Tibial nerve (tissue), 4 donors: ENCODE measurements at regions not wholly inside any gene's neighbourhood (a gene's known extent, or its start where the extent isn't known, plus 50 kb on each side); places are given as distances from the start of the nearest gene placed in this dataset.
A peak's percentile ranks its signal among the peaks of the same experiment; 100 is the strongest.

Experiments
- DNase-seq, 2 donors: peaks; one replicate each; pipeline ENCODE4 v3.0.0-alpha.2; 2019; ENCODE audit warnings: low spot score in 2 of 2
- H3K27ac ChIP-seq, 4 donors: fragments of 200-600 bp; sonication (generic) in 3 of 4; one replicate each; pipeline ENCODE4 v1.5.1; 2017 to 2019; ENCODE audit warnings: mild to moderate bottlenecking in 1 of 4
- H3K27me3 ChIP-seq, 2 donors: fragments of 200-600 bp; sonication (generic) in 1 of 2; one replicate each; pipeline versions ENCODE4 v1.5.1 to v1.6.0; 2017 to 2019
- H3K36me3 ChIP-seq, 3 donors: fragments of 200-600 bp; sonication (generic); one replicate each; pipeline ENCODE4 v1.5.1; 2018 to 2019
- H3K4me1 ChIP-seq, 4 donors: fragments of 200-600 bp; sonication (generic) in 3 of 4; one replicate each; pipeline ENCODE4 v1.5.1; 2017 to 2019
- H3K4me3 ChIP-seq, 4 donors: fragments of 200-600 bp; sonication (generic) in 3 of 4; one replicate each; pipeline ENCODE4 v1.5.1; 2017 to 2019; ENCODE audit warnings: mild to moderate bottlenecking in 1 of 4, moderate library complexity in 1 of 4
- H3K9me3 ChIP-seq, 4 donors: fragments of 200-600 bp; sonication (generic) in 3 of 4; one replicate each; pipeline ENCODE4 v1.5.1; 2017 to 2019
- CTCF ChIP-seq, 5 experiments: fragments of 200-600 bp in 3 of 5; fragments of 450-650 bp in 2 of 5; sonication (generic) in 3 of 5; IDR thresholded peaks; one replicate each; pipeline ENCODE4 v1.5.1; 2016 to 2019; ENCODE audit warnings: antibody characterized with exemption in 5 of 5, mild to moderate bottlenecking in 3 of 5, moderate library complexity in 2 of 5
- EP300 ChIP-seq, 2 donors: sonication (generic); formaldehyde crosslinking; IDR thresholded peaks; one replicate each; pipeline ENCODE4 v1.6.1; 2017; ENCODE audit warnings: antibody characterized with exemption in 2 of 2, mild to moderate bottlenecking in 1 of 2
- POLR2A ChIP-seq, 2 donors: fragments of 450-650 bp; IDR thresholded peaks; one replicate each; pipeline ENCODE4 v1.6.1; 2017; ENCODE audit warnings: antibody characterized with exemption in 2 of 2, mild to moderate bottlenecking in 2 of 2, moderate library complexity in 2 of 2
- WGBS, 2 donors: methylation state at CpG; one replicate each; pipeline ENCODE4 v1.1.5; 2018; 5-methylcytosine and 5-hydroxymethylcytosine counted together

DNA sequence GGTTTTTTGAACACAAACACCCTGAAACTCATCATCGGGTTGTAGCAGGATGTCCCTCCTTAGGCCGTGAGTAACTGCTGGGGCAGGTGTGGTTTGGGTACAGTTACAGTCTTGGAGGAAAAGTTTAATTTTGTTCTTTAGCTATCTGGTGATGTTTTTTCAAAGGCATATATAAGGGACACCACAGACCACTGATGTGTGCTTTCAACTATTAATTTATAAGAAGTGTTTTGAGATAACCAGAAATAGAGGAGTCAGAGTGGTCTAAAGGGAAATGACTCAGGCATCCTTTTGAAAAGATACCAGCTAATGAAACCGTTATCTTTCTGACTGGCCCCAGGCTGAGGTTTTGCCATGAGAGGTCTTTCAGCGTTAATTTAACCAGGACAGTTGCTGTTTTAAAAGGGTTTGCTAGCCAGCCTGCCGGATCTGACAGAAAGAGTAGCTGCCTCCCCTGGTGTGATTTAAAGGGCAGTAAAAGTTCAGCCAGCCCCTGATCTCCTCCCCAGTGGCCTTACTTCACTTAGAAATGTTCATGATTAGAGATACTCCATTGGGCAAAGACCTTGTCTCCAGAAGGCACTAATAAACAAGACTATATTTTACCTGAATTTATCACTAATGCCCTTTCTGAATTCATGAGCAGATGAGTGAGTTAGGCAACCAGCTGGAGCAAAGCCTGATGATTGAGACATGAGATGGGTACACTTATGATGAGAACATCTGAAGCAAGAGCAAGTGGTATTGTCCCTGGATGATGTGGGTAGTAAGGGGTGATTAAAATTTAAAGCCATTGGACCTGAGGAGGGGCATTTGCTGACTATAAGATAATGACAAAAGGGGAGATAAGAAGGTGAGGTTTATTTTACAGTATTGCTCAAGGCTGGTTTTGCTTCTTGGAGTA, 482.5 kb upstream of the TBL1XR1 start:
- no peak for TF ChIP-seq CTCF (IDR thresholded peaks at IDR 0.05)
- no peak for TF ChIP-seq POLR2A (IDR thresholded peaks at IDR 0.05)
- no peak for TF ChIP-seq EP300 (IDR thresholded peaks at IDR 0.05)
- WGBS, 2 donors: 51 to 62% methylated on average over 5 of the region's 5 CpGs
- Histone ChIP-seq H3K9me3 (no peaks in the 10 kb centered on the region), H3K4me1 (no peaks in the 10 kb centered on the region), H3K4me3 (no peak overlapping the region), H3K27me3 (no peaks in the 10 kb centered on the region), H3K27ac (no peak overlapping the region), H3K36me3 (no peaks in the 10 kb centered on the region)
- DNase-seq: peak in 1 of 2 donors; percentile 37

GRCh38 chr3:177680472-177680821, 483.2 kb upstream of the TBL1XR1 start:
- Histone ChIP-seq H3K27me3 (no peaks in the 10 kb centered on the region), H3K4me3 (no peak overlapping the region), H3K36me3 (no peaks in the 10 kb centered on the region), H3K27ac (no peak overlapping the region), H3K9me3 (no peaks in the 10 kb centered on the region), H3K4me1 (no peaks in the 10 kb centered on the region)
- TF ChIP-seq POLR2A (IDR thresholded peaks at IDR 0.05): no peak
- no peak for TF ChIP-seq CTCF (IDR thresholded peaks at IDR 0.05)
- no peak for TF ChIP-seq EP300 (IDR thresholded peaks at IDR 0.05)
- 91 to 97% methylated on average over 1 of the region's 1 CpG for WGBS, 2 donors
- no peak for DNase-seq

DNA sequence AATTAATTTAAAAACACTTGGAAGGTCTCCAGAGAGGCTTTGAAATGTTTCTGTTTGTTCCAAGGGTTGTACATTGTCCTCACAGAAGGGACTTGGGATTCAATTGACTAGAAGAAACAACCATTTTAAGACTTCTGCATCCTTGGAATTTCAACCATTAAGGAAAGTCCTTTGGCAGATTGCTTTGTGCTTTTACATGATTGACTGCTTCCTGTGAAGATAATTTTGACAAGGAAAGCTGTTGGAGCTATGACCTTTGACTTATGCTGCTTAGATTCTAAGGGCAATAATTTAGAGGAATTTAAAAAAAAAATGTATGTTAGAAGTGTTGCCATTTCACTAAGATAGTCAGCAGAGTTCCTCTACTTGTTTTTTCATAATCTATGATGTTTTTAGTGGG, 483.9 kb upstream of the TBL1XR1 start:
- no peak overlapping the region for H3K4me3 ChIP-seq
- TF ChIP-seq POLR2A (IDR thresholded peaks at IDR 0.05): no peak
- no peak for TF ChIP-seq CTCF (IDR thresholded peaks at IDR 0.05)
- TF ChIP-seq EP300 (IDR thresholded peaks at IDR 0.05): no peak
- no peaks in the 10 kb centered on the region for H3K27me3 ChIP-seq
- DNase-seq: no peak
- no peaks in the 10 kb centered on the region for H3K36me3 ChIP-seq
- H3K9me3 ChIP-seq: no peaks in the 10 kb centered on the region
- no peak overlapping the region for H3K27ac ChIP-seq
- no peaks in the 10 kb centered on the region for H3K4me1 ChIP-seq

DNA sequence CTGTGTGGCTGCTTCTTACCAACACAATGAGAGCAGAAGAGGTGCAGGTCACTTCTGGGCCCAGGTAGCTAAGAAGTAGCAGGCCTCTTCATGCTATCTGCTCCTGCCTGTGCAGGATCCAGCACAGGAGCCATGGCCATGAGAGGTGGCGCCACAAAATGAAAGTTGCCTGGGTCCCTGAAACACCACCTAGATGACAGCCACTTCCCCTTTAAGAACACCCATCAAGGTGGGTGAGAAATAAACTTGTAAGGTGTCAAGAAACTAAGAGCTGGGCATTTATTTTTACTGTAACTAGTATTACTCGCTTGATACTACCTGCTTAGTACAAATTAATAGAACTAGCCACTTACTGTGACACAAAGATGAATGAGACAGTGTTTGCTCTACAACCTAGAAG, 484.6 kb upstream of the TBL1XR1 start:
- TF ChIP-seq EP300 (IDR thresholded peaks at IDR 0.05) (no peak), POLR2A (IDR thresholded peaks at IDR 0.05) (no peak), CTCF (IDR thresholded peaks at IDR 0.05) (no peak)
- 79 to 91% methylated on average over 2 of the region's 2 CpGs for WGBS, 2 donors

DNA sequence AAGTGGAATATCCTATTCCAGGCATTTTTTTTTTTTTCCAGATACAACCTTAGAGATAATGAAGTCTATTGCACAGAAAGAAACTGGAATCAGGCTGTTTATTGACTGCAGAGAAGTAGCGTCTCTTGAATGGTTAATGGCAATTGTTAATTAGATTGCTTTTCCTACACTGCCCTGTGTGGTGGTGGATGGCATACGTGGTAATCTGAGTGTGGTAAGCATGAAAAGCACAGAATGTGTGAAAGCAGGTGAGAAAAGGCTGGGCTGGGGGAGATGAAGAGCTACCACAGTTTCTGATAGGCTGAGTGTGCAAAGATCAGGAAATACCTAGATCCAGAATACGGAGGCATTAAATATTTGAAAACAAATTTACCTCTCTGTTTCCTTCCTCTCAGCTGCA, 486.3 kb upstream of the TBL1XR1 start:
- Histone ChIP-seq H3K36me3 (no peaks in the 10 kb centered on the region), H3K4me3 (no peak overlapping the region), H3K9me3 (no peaks in the 10 kb centered on the region), H3K4me1 (peaks cover 0 to 17% (median 0%) of the 10 kb centered on the region in 4 donors), H3K27ac (no peak overlapping the region), H3K27me3 (no peaks in the 10 kb centered on the region)
- 76 to 86% methylated on average over 3 of the region's 3 CpGs for WGBS, 2 donors
- TF ChIP-seq CTCF (IDR thresholded peaks at IDR 0.05) (no peak), POLR2A (IDR thresholded peaks at IDR 0.05) (no peak), EP300 (IDR thresholded peaks at IDR 0.05) (no peak)
- no peak for DNase-seq

More for the DNA sequence above, 484.6 kb upstream of the TBL1XR1 start:
- Histone ChIP-seq H3K4me1 (peaks cover 0 to 4% (median 0%) of the 10 kb centered on the region in 4 donors), H3K27ac (no peak overlapping the region), H3K4me3 (no peak overlapping the region), H3K27me3 (no peaks in the 10 kb centered on the region), H3K36me3 (no peaks in the 10 kb centered on the region), H3K9me3 (no peaks in the 10 kb centered on the region)
- DNase-seq: no peak
